IPS DF 4.7 (cell line): ENCODE measurements at regions not wholly inside any gene's neighbourhood (a gene's known extent, or its start where the extent isn't known, plus 50 kb on each side); places are given as distances from the start of the nearest gene placed in this dataset.
"Not testable (repeated sequence)": the region's sequence is repeated elsewhere in the genome, so short reads cannot be mapped to it uniquely, and the experiment has no call there.

ENCODE experiments used
- DNase-seq: peaks from one replicate; pipeline ENCODE4 v3.0.0-alpha.2; 2013; ENCODE audit warnings: low spot score; ENCODE audit errors: extremely low read depth

- no peak for DNase-seq
These were observed 211.1 kb upstream of the NUDT6 start for GRCh38 chr4:123133397-123134050.

GRCh38 chr4:123144616-123145015 is 222.2 kb upstream of the NUDT6 start:
- no peak for DNase-seq

- DNase-seq = no peak
These were observed 236.2 kb upstream of the NUDT6 start for GRCh38 chr4:123158576-123158975.

- DNase-seq = no peak
These were observed 237.1 kb upstream of the NUDT6 start for GRCh38 chr4:123159479-123159878.

GRCh38 chr4:123162859-123163258 is 233.7 kb upstream of the SPRY1 start:
- no peak for DNase-seq

GRCh38 chr4:123163501-123163900 is 233.1 kb upstream of the SPRY1 start:
- no peak for DNase-seq

- DNase-seq = no peak
These were observed 230.6 kb upstream of the SPRY1 start for GRCh38 chr4:123166023-123166422.

- no peak for DNase-seq
These were observed 228.7 kb upstream of the SPRY1 start for GRCh38 chr4:123167931-123168330.

GRCh38 chr4:123168812-123169211 is 227.8 kb upstream of the SPRY1 start:
- no peak for DNase-seq

- DNase-seq = no peak
These were observed 225.8 kb upstream of the SPRY1 start for GRCh38 chr4:123170843-123171242.

- no peak for DNase-seq
These were observed 220.0 kb upstream of the SPRY1 start for GRCh38 chr4:123176605-123177004.

GRCh38 chr4:123182289-123182688 is 214.3 kb upstream of the SPRY1 start:
- DNase-seq = no peak

GRCh38 chr4:123183308-123183707 is 213.3 kb upstream of the SPRY1 start:
- DNase-seq = no peak

- not testable (repeated sequence) for DNase-seq
These were observed 212.8 kb upstream of the SPRY1 start for GRCh38 chr4:123183754-123184153.

- DNase-seq = no peak
These were observed 209.9 kb upstream of the SPRY1 start for GRCh38 chr4:123186731-123187130.

GRCh38 chr4:123190176-123190575 is 206.4 kb upstream of the SPRY1 start:
- DNase-seq = no peak

- DNase-seq = no peak
These were observed 204.9 kb upstream of the SPRY1 start for GRCh38 chr4:123191728-123192127.

GRCh38 chr4:123193802-123194367 is 202.7 kb upstream of the SPRY1 start:
- no peak for DNase-seq

- DNase-seq = no peak
These were observed 197.9 kb upstream of the SPRY1 start for GRCh38 chr4:123198706-123199105.

GRCh38 chr4:123200051-123200940 is 196.3 kb upstream of the SPRY1 start:
- no peak for DNase-seq

- DNase-seq = no peak
These were observed 191.9 kb upstream of the SPRY1 start for GRCh38 chr4:123204737-123205136.

- no peak for DNase-seq
These were observed 190.6 kb upstream of the SPRY1 start for GRCh38 chr4:123206016-123206415.
